ENCODE measurements at regions not wholly inside any gene's neighbourhood (a gene's known extent, or its start where the extent isn't known, plus 50 kb on each side); places are given as distances from the start of the nearest gene placed in this dataset.
"Not testable (repeated sequence)": the region's sequence is repeated elsewhere in the genome, so short reads cannot be mapped to it uniquely, and the experiment has no call there.

GRCh38 chr3:178117641-178118040, 418.6 kb upstream of the KCNMB2 start:
- Histone ChIP-seq H3K9ac (ENCODE audit: low read length) (no peak overlapping the region), H3K27ac (ENCODE audit: low read depth, low read length) (no peak overlapping the region), H3K27me3 (ENCODE audit: control insufficient read depth, insufficient read depth, low read length) (no peaks in the 10 kb centered on the region), H3K36me3 (ENCODE audit: control insufficient read depth, insufficient read depth, low read length) (no peaks in the 10 kb centered on the region; the same call in 1 of the 2 replicates), H3K4me3 (ENCODE audit: low read depth, low read length) (no peak overlapping the region), H3K4me1 (ENCODE audit: control insufficient read depth, insufficient read depth, low read length) (no peaks in the 10 kb centered on the region), H3K9me3 (ENCODE audit: control insufficient read depth, insufficient read depth, low read depth, low read length) (peaks cover 11% of the 10 kb centered on the region)

DNA sequence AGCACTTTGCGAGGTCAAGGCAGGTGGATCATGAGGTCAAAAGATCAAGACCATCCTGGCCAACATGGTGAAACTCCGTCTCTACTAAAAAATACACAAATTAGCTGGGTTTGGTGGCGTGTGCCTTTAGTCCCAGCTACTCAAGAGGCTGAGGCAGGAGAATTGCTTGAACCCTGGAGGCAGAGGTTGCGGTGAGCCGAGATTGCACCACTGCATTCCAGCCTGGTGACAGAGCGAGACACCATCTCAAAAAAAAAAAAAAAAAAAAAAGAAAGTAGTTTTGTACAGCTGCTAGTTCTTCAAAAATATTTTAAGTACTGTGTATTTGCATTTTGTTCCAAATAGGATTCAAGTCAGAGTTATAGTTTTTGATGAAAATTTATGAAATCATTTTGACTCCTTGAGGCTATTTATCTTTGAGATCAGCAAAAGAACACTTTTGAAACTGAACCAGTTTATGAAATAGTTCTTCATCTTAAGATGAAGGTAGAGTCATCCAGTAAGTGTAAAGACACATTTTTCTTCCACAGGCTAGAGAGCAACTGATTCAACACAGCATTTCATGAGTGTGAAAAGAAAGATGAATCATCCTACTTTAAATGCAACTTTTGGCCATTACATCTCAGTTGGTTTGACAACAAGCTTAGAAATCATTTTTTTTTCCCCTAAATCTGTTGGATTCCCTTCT, 416.5 kb upstream of the KCNMB2 start:
- H3K4me1 ChIP-seq (ENCODE audit: control insufficient read depth, insufficient read depth, low read length); H3K27ac ChIP-seq (ENCODE audit: low read depth, low read length); H3K27me3 ChIP-seq (ENCODE audit: control insufficient read depth, insufficient read depth, low read length); H3K36me3 ChIP-seq (ENCODE audit: control insufficient read depth, insufficient read depth, low read length); H3K4me3 ChIP-seq (ENCODE audit: low read depth, low read length); H3K9ac ChIP-seq (ENCODE audit: low read length): not testable (repeated sequence)
- peaks cover 11% of the 10 kb centered on the region for H3K9me3 ChIP-seq (ENCODE audit: control insufficient read depth, insufficient read depth, low read depth, low read length)

DNA sequence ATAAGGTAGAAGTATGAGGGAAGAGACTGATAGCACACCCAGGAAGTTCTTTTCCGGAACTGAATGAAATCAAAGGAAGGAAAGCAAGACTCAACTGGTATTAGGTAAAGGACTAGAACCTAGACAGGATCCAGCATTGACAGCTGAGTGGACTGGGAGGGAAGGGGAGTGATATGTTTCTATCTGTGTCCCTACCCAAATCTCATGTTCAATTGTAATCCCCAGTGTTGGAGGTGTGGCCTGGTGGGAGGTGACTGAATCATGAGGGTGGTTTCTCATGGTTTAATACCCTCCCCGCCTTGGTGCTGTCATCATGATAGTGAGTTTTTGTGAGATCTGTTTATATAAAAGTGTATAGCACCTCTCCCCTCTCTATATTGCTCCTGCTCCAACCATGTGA, 415.9 kb upstream of the KCNMB2 start:
- Histone ChIP-seq H3K9me3 (ENCODE audit: control insufficient read depth, insufficient read depth, low read depth, low read length) (peaks cover 11% of the 10 kb centered on the region), H3K27ac (ENCODE audit: low read depth, low read length) (no peak overlapping the region), H3K36me3 (ENCODE audit: control insufficient read depth, insufficient read depth, low read length) (no peaks in the 10 kb centered on the region; the same call in 1 of the 2 replicates), H3K27me3 (ENCODE audit: control insufficient read depth, insufficient read depth, low read length) (no peaks in the 10 kb centered on the region), H3K9ac (ENCODE audit: low read length) (no peak overlapping the region), H3K4me1 (ENCODE audit: control insufficient read depth, insufficient read depth, low read length) (no peaks in the 10 kb centered on the region), H3K4me3 (ENCODE audit: low read depth, low read length) (no peak overlapping the region)

GRCh38 chr3:178126686-178127085, 409.6 kb upstream of the KCNMB2 start:
- no peaks in the 10 kb centered on the region for H3K27me3 ChIP-seq (ENCODE audit: control insufficient read depth, insufficient read depth, low read length)
- H3K9ac ChIP-seq (ENCODE audit: low read length): no peak overlapping the region
- H3K9me3 ChIP-seq (ENCODE audit: control insufficient read depth, insufficient read depth, low read depth, low read length): peaks cover 11% of the 10 kb centered on the region
- no peaks in the 10 kb centered on the region for H3K36me3 ChIP-seq (ENCODE audit: control insufficient read depth, insufficient read depth, low read length)
- no peaks in the 10 kb centered on the region for H3K4me1 ChIP-seq (ENCODE audit: control insufficient read depth, insufficient read depth, low read length)
- H3K4me3 ChIP-seq (ENCODE audit: low read depth, low read length): no peak overlapping the region
- no peak overlapping the region for H3K27ac ChIP-seq (ENCODE audit: low read depth, low read length)

DNA sequence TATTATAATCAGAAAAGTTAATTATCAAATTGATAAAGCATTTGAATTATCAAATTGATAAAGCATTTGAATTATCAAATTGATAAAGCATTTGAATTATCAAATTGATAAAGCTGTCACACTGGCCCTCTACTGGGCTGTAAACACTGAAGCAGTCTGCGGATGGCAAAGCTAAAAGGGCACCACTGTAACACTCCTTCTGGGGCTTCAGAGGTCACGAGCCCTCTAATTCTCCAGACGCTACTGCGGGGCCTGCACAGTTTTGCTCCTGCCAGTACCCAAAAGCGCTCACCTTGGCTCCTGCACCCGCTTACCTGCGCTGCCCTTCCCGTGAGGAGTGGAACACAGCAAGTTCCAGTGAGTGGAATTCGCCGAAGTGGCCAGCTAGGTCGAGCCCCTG, 409.0 kb upstream of the KCNMB2 start:
- H3K4me3 ChIP-seq (ENCODE audit: low read depth, low read length): no peak overlapping the region
- H3K9ac ChIP-seq (ENCODE audit: low read length): no peak overlapping the region
- peaks cover 11% of the 10 kb centered on the region for H3K9me3 ChIP-seq (ENCODE audit: control insufficient read depth, insufficient read depth, low read depth, low read length)
- no peaks in the 10 kb centered on the region for H3K36me3 ChIP-seq (ENCODE audit: control insufficient read depth, insufficient read depth, low read length)
- no peaks in the 10 kb centered on the region for H3K27me3 ChIP-seq (ENCODE audit: control insufficient read depth, insufficient read depth, low read length)
- H3K27ac ChIP-seq (ENCODE audit: low read depth, low read length): no peak overlapping the region
- no peaks in the 10 kb centered on the region for H3K4me1 ChIP-seq (ENCODE audit: control insufficient read depth, insufficient read depth, low read length)

GRCh38 chr3:178129109-178129508, 407.1 kb upstream of the KCNMB2 start:
- no peak overlapping the region for H3K9ac ChIP-seq (ENCODE audit: low read length)
- no peak overlapping the region for H3K27ac ChIP-seq (ENCODE audit: low read depth, low read length)
- no peaks in the 10 kb centered on the region for H3K36me3 ChIP-seq (ENCODE audit: control insufficient read depth, insufficient read depth, low read length)
- H3K9me3 ChIP-seq (ENCODE audit: control insufficient read depth, insufficient read depth, low read depth, low read length): peaks cover 11% of the 10 kb centered on the region
- H3K4me1 ChIP-seq (ENCODE audit: control insufficient read depth, insufficient read depth, low read length): no peaks in the 10 kb centered on the region
- no peak overlapping the region for H3K4me3 ChIP-seq (ENCODE audit: low read depth, low read length)
- H3K27me3 ChIP-seq (ENCODE audit: control insufficient read depth, insufficient read depth, low read length): no peaks in the 10 kb centered on the region

GRCh38 chr3:178131801-178132200, 404.4 kb upstream of the KCNMB2 start:
- H3K9me3 ChIP-seq (ENCODE audit: control insufficient read depth, insufficient read depth, low read depth, low read length): peaks cover 14% of the 10 kb centered on the region
- no peak overlapping the region for H3K9ac ChIP-seq (ENCODE audit: low read length)
- no peak overlapping the region for H3K4me3 ChIP-seq (ENCODE audit: low read depth, low read length)
- H3K27me3 ChIP-seq (ENCODE audit: control insufficient read depth, insufficient read depth, low read length): no peaks in the 10 kb centered on the region
- no peak overlapping the region for H3K27ac ChIP-seq (ENCODE audit: low read depth, low read length)
- no peaks in the 10 kb centered on the region for H3K36me3 ChIP-seq (ENCODE audit: control insufficient read depth, insufficient read depth, low read length)
- H3K4me1 ChIP-seq (ENCODE audit: control insufficient read depth, insufficient read depth, low read length): no peaks in the 10 kb centered on the region

GRCh38 chr3:178137206-178137605, 399.0 kb upstream of the KCNMB2 start:
- Histone ChIP-seq H3K4me3 (ENCODE audit: low read depth, low read length) (no peak overlapping the region), H3K4me1 (ENCODE audit: control insufficient read depth, insufficient read depth, low read length) (no peaks in the 10 kb centered on the region), H3K27me3 (ENCODE audit: control insufficient read depth, insufficient read depth, low read length) (no peaks in the 10 kb centered on the region), H3K9me3 (ENCODE audit: control insufficient read depth, insufficient read depth, low read depth, low read length) (peaks cover 3% of the 10 kb centered on the region; the same call in 1 of the 2 replicates), H3K9ac (ENCODE audit: low read length) (no peak overlapping the region), H3K27ac (ENCODE audit: low read depth, low read length) (no peak overlapping the region), H3K36me3 (ENCODE audit: control insufficient read depth, insufficient read depth, low read length) (no peaks in the 10 kb centered on the region)

GRCh38 chr3:178137831-178138230, 398.4 kb upstream of the KCNMB2 start:
- Histone ChIP-seq H3K27ac (ENCODE audit: low read depth, low read length) (no peak overlapping the region), H3K9ac (ENCODE audit: low read length) (no peak overlapping the region), H3K4me3 (ENCODE audit: low read depth, low read length) (no peak overlapping the region), H3K27me3 (ENCODE audit: control insufficient read depth, insufficient read depth, low read length) (no peaks in the 10 kb centered on the region), H3K9me3 (ENCODE audit: control insufficient read depth, insufficient read depth, low read depth, low read length) (peaks cover 3% of the 10 kb centered on the region; the same call in 1 of the 2 replicates), H3K36me3 (ENCODE audit: control insufficient read depth, insufficient read depth, low read length) (no peaks in the 10 kb centered on the region), H3K4me1 (ENCODE audit: control insufficient read depth, insufficient read depth, low read length) (no peaks in the 10 kb centered on the region)

DNA sequence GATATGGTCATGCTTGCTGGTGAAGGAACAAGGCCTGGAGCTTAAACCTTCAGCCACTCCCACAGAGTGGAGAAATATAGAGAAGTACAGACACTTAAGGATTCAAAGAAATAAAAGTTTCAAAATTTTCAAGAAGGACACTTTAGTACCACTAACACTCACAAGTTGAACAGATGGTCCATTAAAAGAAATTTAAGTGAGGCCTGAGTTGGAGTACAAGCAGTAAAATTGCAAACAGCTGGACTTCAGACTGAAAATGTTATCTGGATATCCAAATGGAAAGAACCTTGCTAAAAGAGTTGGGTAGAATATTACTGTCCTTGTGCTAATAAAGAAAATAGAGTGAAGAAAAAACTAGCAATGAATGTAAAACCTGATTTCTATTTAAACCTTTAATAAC, 397.1 kb upstream of the KCNMB2 start:
- H3K36me3 ChIP-seq (ENCODE audit: control insufficient read depth, insufficient read depth, low read length): no peaks in the 10 kb centered on the region
- H3K27me3 ChIP-seq (ENCODE audit: control insufficient read depth, insufficient read depth, low read length): no peaks in the 10 kb centered on the region
- H3K4me1 ChIP-seq (ENCODE audit: control insufficient read depth, insufficient read depth, low read length): no peaks in the 10 kb centered on the region
- H3K9ac ChIP-seq (ENCODE audit: low read length): no peak overlapping the region
- peaks cover 3% of the 10 kb centered on the region; the same call in 1 of the 2 replicates for H3K9me3 ChIP-seq (ENCODE audit: control insufficient read depth, insufficient read depth, low read depth, low read length)
- H3K4me3 ChIP-seq (ENCODE audit: low read depth, low read length): no peak overlapping the region
- no peak overlapping the region for H3K27ac ChIP-seq (ENCODE audit: low read depth, low read length)

GRCh38 chr3:178140531-178141304, 395.5 kb upstream of the KCNMB2 start:
- H3K36me3 ChIP-seq (ENCODE audit: control insufficient read depth, insufficient read depth, low read length): no peaks in the 10 kb centered on the region
- H3K9ac ChIP-seq (ENCODE audit: low read length): no peak overlapping the region
- H3K9me3 ChIP-seq (ENCODE audit: control insufficient read depth, insufficient read depth, low read depth, low read length): no peaks in the 10 kb centered on the region
- no peaks in the 10 kb centered on the region for H3K4me1 ChIP-seq (ENCODE audit: control insufficient read depth, insufficient read depth, low read length)
- H3K4me3 ChIP-seq (ENCODE audit: low read depth, low read length): no peak overlapping the region
- no peaks in the 10 kb centered on the region for H3K27me3 ChIP-seq (ENCODE audit: control insufficient read depth, insufficient read depth, low read length)
- no peak overlapping the region for H3K27ac ChIP-seq (ENCODE audit: low read depth, low read length)

All from HUES6 (cell line).